ENCODE measurements at regions not wholly inside any gene's neighbourhood (a gene's known extent, or its start where the extent isn't known, plus 50 kb on each side); places are given as distances from the start of the nearest gene placed in this dataset.
"Not testable (repeated sequence)": the region's sequence is repeated elsewhere in the genome, so short reads cannot be mapped to it uniquely, and the experiment has no call there.

GRCh38 chr3:25844891-25845290, 55.0 kb downstream of the OXSM start:
- no peak for DNase-seq (ENCODE audit: low read depth)

GRCh38 chr3:25846282-25846681, 56.4 kb downstream of the OXSM start:
- TF ChIP-seq CTCF (IDR thresholded peaks at IDR 0.05; ENCODE audit: insufficient read depth, low read length, poor library complexity, severe bottlenecking) = no peak
- no peaks in the 10 kb centered on the region for H3K27me3 ChIP-seq (ENCODE audit: control insufficient read depth, insufficient read depth, low read length)

More at GRCh38 chr3:25844891-25845290, 55.0 kb downstream of the OXSM start:
- Histone ChIP-seq H3K36me3 (ENCODE audit: control insufficient read depth, insufficient read depth, low read length) (no peaks in the 10 kb centered on the region), H3K27me3 (ENCODE audit: control insufficient read depth, insufficient read depth, low read length) (no peaks in the 10 kb centered on the region), H3K4me3 (ENCODE audit: low read depth, low read length) (no peak overlapping the region)
- TF ChIP-seq CTCF (IDR thresholded peaks at IDR 0.05; ENCODE audit: insufficient read depth, low read length, poor library complexity, severe bottlenecking) = no peak

GRCh38 chr3:25849091-25849490, 59.2 kb downstream of the OXSM start:
- no peaks in the 10 kb centered on the region for H3K36me3 ChIP-seq (ENCODE audit: control insufficient read depth, insufficient read depth, low read length)
- H3K4me3 ChIP-seq (ENCODE audit: low read depth, low read length) = no peak overlapping the region
- no peak for DNase-seq (ENCODE audit: low read depth)
- TF ChIP-seq CTCF (IDR thresholded peaks at IDR 0.05; ENCODE audit: insufficient read depth, low read length, poor library complexity, severe bottlenecking) = no peak
- no peaks in the 10 kb centered on the region for H3K27me3 ChIP-seq (ENCODE audit: control insufficient read depth, insufficient read depth, low read length)

More at GRCh38 chr3:25846282-25846681, 56.4 kb downstream of the OXSM start:
- no peak for DNase-seq (ENCODE audit: low read depth)
- H3K36me3 ChIP-seq (ENCODE audit: control insufficient read depth, insufficient read depth, low read length) = no peaks in the 10 kb centered on the region
- H3K4me3 ChIP-seq (ENCODE audit: low read depth, low read length) = no peak overlapping the region

- DNase-seq (ENCODE audit: low read depth) = no peak
- no peaks in the 10 kb centered on the region for H3K27me3 ChIP-seq (ENCODE audit: control insufficient read depth, insufficient read depth, low read length)
- no peaks in the 10 kb centered on the region for H3K36me3 ChIP-seq (ENCODE audit: control insufficient read depth, insufficient read depth, low read length)
- TF ChIP-seq CTCF (IDR thresholded peaks at IDR 0.05; ENCODE audit: insufficient read depth, low read length, poor library complexity, severe bottlenecking) = no peak
- no peak overlapping the region for H3K4me3 ChIP-seq (ENCODE audit: low read depth, low read length)
These were observed 59.9 kb downstream of the OXSM start for GRCh38 chr3:25849641-25850385.

GRCh38 chr3:25851693-25852259, 61.9 kb downstream of the OXSM start:
- not testable (repeated sequence) for H3K4me3 ChIP-seq (ENCODE audit: low read depth, low read length); DNase-seq (ENCODE audit: low read depth); H3K36me3 ChIP-seq (ENCODE audit: control insufficient read depth, insufficient read depth, low read length); H3K27me3 ChIP-seq (ENCODE audit: control insufficient read depth, insufficient read depth, low read length)

- Histone ChIP-seq H3K4me3 (ENCODE audit: low read depth, low read length) (no peak overlapping the region), H3K27me3 (ENCODE audit: control insufficient read depth, insufficient read depth, low read length) (no peaks in the 10 kb centered on the region), H3K36me3 (ENCODE audit: control insufficient read depth, insufficient read depth, low read length) (no peaks in the 10 kb centered on the region)
- no peak for TF ChIP-seq CTCF (IDR thresholded peaks at IDR 0.05; ENCODE audit: insufficient read depth, low read length, poor library complexity, severe bottlenecking)
- DNase-seq (ENCODE audit: low read depth) = no peak
These were observed 64.3 kb downstream of the OXSM start for GRCh38 chr3:25854214-25854613.
